Hematopoietic multipotent progenitor cell treated with erythropoietin and hydrocortisone succinate and interleukin-3 and kit ligand, for 8 days (in vitro differentiated cells): ENCODE measurements at regions not wholly inside any gene's neighbourhood (a gene's known extent, or its start where the extent isn't known, plus 50 kb on each side); places are given as distances from the start of the nearest gene placed in this dataset.
"Not testable (repeated sequence)": the region's sequence is repeated elsewhere in the genome, so short reads cannot be mapped to it uniquely, and the experiment has no call there.

ENCODE experiments used
- DNase-seq: peaks from one replicate; pipeline ENCODE4 v3.0.0-alpha.2; 2015

DNA sequence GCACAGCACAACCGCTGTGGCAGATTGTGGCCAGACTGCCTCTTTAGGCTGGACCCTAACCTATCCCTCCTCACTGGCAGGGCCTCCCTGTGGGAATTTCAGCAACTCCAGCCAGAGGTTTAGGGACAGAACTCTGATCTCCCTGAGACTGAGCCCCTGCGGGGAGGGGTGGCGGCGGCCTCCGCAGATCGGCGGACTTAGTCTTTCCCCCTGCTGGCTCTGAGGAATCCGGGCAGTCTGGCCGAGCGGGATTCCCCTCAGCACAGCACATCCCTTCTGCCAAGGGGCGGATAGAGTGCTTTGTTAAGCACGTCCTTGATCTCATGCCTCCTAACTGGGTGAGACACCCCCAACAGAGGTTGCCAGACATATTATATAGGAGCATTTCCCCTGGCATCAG lies 224.2 kb upstream of the NPY start:
- no peak for DNase-seq

GRCh38 chr7:24063721-24064120 lies 220.3 kb upstream of the NPY start:
- DNase-seq: no peak

DNA sequence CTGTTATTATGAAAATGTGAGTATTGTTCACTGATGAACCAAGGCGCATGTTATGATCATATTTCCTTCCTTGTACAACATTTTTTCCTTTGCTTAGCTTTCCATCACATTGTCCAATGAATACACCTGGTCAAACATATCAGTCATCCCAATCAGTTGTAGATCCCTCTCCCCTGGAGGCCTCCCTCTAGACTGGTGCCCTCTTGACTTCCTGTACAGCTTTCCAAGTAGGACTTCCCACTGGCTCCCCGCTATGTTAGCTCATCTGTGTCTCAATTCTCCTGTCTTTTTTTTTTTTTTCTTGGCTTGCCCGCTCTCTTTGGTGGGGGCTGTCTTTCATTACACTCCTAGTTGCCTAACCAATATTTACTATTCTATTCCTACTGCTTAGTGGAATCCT lies 214.2 kb upstream of the NPY start:
- no peak for DNase-seq

DNA sequence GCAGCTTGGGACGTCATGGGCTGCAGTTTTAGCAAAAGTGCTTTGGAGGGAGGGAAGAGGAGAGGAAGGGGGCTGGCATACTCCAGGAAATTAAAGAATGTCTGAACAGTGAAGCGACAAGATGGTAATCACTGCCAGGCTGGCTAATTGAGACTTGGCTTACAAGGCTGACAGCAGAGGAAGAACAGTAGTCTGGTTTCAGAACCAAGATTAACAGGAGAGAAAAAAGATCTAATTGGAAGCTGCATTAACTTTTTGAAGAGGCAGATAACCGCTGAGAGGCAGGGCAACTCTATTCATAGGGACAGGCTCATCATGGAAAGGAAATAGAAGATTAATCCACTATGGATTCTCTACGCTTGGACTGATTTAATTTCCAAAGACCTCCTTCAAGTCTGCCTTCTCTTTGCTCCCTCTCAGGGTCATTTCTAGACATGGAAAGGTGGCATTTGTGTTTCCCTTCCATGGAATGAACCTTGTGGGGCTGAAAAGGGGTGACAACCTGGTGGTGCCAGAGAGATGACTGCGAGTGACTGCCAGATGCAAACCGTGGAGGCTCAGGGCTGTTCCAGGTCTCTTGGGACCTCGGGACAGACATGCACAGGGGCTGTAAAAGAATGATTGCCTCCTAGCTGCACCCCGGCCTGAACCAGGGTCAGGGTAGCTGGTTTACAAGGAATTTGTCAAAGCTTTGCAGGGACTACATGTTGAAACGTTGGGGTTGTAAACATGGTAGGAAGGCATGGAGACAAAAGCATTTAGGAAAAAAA lies 210.2 kb upstream of the NPY start:
- no peak for DNase-seq

- DNase-seq: no peak
These were observed 208.6 kb upstream of the NPY start for GRCh38 chr7:24075426-24075810.

- no peak for DNase-seq
These were observed 201.2 kb upstream of the NPY start for GRCh38 chr7:24082826-24083225.

DNA sequence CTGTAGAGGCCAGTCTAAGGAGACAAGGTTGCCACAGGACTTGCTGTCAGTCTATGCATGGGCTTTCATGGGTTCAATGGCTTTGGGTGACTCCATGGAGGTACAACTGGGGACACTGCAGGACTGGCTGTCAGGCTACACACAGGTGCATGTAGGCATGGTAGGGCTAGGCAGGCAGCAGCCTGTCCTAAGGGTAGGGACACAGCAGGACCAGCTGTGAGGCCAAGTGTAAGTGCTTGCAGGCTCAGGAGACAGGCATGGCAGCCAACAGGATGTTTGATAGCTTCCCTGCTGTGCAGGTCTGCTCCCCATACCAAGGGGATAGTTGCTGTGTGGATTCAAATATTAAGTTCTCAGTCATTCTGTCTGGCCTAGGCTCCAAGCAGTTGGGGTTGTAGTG lies 181.0 kb upstream of the NPY start:
- DNase-seq: no peak

- no peak for DNase-seq
These were observed 175.0 kb upstream of the NPY start for GRCh38 chr7:24108906-24109376.

DNA sequence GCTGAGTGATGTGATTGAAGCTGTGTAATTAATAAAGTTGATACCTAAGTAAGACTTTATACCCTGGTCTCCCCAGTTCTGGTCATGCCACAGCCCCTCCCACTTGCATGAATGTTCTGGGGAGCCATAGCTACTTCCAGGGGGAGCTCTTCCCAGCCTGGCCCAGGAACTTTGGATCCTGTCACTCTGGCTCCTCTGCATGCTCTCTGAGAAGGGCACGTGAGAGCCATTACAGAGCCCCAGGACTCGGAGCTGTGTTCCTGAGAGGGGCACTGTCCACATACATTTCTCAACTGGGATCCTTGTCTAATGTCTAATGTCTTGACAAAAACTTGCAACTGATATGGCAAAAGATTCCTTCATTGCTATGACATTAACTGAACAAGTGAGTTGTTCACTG lies 173.9 kb upstream of the NPY start:
- DNase-seq: no peak

GRCh38 chr7:24113506-24113905 lies 170.5 kb upstream of the NPY start:
- no peak for DNase-seq

GRCh38 chr7:24115661-24116060 lies 168.3 kb upstream of the NPY start:
- no peak for DNase-seq

DNA sequence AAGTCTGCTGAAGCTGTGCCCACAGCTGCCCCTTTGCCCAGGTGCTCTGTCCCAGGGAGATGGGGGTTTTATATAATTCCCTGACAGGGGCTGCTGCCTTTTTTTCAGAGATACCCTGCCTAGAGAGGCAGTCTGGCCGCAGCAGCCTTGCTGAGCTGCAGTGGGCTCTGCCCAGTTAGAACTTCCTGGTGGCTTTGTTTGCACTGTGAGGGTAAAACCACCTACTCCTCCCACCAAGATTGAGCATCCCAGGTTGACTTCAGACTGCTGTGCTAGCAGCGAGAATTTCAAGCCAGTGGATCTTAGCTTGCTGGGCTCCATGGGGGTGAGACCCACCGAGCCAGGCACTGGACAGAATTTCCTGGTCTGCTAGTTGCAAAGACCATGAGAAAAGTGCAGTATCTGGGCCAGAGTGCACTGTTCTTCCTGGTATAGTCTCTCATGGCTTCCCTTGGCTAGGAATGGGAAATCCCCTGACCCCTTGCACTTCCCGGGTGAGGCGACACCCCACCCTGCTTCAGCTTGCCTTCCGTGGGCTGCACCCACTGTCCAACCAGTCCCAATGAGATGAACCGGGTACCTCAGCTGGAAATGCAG lies 166.0 kb upstream of the NPY start:
- DNase-seq: not testable (repeated sequence)

GRCh38 chr7:24119852-24120251 lies 164.1 kb upstream of the NPY start:
- DNase-seq: no peak

GRCh38 chr7:24123076-24123475 lies 160.9 kb upstream of the NPY start:
- no peak for DNase-seq

DNA sequence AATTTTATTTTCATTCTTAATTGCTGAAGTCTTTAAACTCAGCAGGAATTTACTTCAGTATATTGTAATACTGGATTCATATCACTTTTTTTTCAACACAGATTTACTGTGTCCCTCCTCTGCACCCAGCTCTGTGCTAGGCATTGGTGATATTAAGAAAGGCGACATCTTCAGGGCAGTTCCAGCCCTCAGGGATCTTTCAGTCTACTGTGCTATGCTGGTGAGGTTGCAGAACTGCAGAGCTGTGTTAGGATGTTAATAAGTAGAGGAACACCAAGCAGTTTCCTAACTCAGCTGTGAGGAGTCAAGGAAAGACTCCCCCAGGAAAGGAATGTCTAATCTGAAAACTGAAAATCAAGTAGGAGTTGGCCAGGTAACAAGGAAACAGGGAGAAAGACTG lies 158.2 kb upstream of the NPY start:
- no peak for DNase-seq

DNA sequence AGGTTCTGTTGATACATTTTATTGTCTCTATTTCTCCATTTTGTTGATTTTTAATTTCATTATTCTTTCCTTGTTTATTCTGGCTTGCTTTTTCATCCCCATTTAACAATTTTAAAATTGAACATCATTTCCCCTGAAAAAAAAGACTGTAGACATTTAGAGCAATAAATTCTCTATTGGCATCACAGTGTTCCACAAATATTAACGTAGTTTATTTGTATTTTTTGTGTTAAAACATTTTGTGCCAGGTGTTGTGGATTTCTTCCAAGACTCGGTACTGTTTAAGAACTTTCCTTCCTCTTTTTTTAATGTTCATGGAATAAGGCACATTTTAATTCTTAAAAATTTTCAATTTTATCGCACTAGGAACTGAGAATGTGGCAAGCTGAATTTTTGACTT lies 156.1 kb upstream of the NPY start:
- DNase-seq: no peak

DNA sequence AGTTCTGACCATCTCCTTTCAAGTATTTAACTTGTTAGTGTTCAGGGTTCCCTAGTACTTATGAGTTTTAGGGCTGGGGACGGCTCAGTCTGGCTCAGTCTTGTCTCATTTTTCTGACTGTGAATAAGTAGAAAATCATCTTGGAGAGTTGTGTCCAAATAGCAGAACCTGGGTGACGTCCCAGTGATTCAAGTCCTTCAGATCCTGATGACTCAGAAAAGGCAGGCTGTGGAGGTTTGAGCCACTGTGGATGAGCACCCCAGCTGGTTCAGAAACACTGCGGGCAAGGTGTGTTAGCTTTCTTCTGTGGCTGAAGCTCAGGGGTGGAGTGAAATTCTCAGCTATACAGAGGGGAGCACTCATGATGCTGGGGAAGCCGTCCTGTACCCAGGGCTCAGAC lies 154.4 kb upstream of the NPY start:
- no peak for DNase-seq

- DNase-seq: no peak
These were observed 153.4 kb upstream of the NPY start for GRCh38 chr7:24130631-24131030.

DNA sequence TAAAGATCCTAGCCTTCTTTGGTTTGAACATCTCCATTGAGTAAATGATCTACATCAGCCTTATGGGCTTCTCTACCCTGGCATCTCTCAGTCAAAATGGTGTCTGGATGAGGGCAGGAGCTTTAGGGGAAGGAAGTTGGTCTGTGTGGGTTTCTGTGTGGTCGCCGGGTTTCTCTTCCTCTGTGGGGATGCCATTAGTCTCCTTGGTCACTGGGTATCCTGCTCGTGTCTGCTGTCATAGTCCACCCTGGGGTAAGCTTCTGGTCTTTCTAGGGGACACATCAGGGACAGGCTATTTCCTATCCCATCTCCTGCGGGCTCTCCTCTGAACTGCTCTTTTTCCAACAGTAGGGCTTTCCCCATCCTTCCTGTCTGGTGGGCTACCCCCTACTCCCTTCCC lies 150.3 kb upstream of the NPY start:
- no peak for DNase-seq

- no peak for DNase-seq
These were observed 149.5 kb upstream of the NPY start for GRCh38 chr7:24134535-24134934.

DNA sequence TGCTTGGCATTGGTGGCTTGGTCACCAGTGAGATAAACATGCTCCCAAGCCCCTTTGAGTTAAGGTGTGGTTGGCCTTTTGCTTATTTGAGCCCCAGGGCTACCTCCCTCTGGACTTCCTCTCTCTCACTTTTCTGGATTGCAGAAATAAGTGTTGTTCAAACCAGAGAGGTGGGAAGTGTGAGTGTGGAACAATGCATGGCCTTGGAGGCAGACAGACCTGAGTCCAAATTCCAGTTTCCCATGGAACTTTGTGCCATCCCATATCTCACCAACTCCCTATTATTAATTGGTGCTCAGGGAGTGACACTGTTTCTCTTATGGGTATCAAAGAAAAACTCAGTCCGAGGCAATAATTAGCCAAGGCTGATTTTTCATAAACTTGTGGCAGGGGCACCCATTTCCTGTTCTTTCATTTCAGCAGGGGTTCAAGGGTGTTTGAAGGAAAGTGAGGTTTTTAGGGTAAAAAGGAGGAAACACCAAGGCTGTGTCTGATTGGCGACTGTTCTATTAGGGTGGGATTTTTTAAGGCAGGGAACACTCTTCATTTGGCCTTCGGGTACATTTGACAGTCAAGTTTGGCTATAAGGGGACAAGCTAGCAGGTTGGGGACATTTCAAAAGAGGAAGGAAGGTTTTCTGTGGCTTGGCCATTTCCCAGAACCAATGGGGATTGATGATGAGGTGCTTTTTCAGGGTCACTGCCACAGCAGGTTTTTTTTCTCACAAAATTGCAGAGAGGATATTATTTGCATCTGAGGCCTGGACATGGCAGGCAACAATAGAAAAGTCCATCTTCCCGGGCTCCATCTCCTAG lies 148.8 kb upstream of the NPY start:
- no peak for DNase-seq

DNA sequence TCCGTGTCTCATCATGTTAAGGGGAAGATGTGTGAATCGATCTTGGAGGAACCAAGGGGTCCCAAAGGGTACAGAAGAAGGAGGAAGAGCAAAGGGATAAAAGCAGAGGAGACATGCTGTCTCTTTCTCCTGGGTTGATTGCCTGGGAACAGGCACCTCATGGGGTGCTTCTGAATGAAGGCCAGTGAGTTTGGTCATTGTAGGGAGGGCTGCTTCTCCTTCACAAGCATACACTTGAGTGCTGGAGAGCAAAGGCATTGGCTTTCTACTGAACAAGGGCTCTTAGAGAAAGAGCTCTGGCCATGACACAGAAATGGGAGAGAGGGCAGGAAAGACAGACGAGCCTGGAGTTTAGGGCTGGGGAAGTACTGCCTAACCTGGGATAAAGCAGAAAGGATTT lies 146.7 kb upstream of the NPY start:
- DNase-seq: no peak

DNA sequence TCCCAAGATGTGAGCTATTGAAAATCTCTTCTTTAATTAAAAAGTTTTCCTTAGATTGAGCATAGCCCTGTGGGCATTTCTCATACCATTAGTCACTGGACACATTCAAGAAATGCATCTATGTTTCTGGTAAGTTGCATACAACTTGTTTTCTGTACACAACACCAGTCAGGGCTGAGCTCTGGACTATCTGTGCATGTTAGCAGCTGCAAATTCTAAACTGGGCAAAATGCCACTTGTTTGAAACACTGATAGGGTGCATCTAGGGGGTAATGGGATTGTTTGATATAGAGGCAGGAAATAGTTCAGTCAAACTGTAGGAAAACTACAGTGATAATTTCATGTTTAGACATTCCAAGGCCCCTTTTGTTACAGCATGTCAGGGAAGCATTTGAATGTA lies 145.6 kb upstream of the NPY start:
- no peak for DNase-seq

DNA sequence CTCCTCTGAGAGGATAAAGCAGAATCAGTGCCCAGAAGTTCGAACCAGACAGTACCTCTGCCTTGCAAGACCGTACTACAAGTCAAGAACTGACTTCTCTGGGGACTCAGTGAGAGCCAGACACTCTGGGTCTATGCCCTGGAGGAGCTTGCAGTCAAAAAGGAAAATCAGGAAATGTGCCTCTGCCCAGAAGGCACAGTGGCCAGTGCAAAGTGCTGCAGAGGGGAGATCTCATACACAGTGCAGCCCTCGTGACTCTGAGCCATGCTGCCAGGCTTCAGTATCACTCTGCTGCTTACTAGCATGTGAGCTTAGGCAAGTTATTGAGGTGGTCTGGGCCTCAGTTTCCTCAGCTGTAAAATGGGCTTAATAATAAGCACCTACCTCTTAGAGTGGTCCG lies 144.0 kb upstream of the NPY start:
- no peak for DNase-seq
